ENCODE measurements at regions not wholly inside any gene's neighbourhood (a gene's known extent, or its start where the extent isn't known, plus 50 kb on each side); places are given as distances from the start of the nearest gene placed in this dataset.

- TF ChIP-seq HDGF (IDR thresholded peaks at IDR 0.05; ENCODE audit: borderline replicate concordance) (no peak), SUZ12 (IDR thresholded peaks at IDR 0.05) (no peak), ARNT (IDR thresholded peaks at IDR 0.05) (no peak), ZNF384 (IDR thresholded peaks at IDR 0.05) (no peak), SP1 (IDR thresholded peaks at IDR 0.05) (no peak), TARDBP (IDR thresholded peaks at IDR 0.05) (no peak), ELF4 (IDR thresholded peaks at IDR 0.05) (no peak), BHLHE40 (IDR thresholded peaks at IDR 0.05; ENCODE audit: borderline replicate concordance) (no peak), FOXA1 (IDR thresholded peaks at IDR 0.05) (no peak), CTBP1 (IDR thresholded peaks at IDR 0.05; ENCODE audit: borderline replicate concordance) (no peak), LEF1 (IDR thresholded peaks at IDR 0.05; ENCODE audit: borderline replicate concordance) (no peak), NFRKB (IDR thresholded peaks at IDR 0.05) (no peak)
Measured at GRCh38 chr14:26870096-26870495, 272.3 kb upstream of the NOVA1 start.

Measured in HEK293T (cell line).